ENCODE measurements at regions not wholly inside any gene's neighbourhood (a gene's known extent, or its start where the extent isn't known, plus 50 kb on each side); places are given as distances from the start of the nearest gene placed in this dataset.

DNA sequence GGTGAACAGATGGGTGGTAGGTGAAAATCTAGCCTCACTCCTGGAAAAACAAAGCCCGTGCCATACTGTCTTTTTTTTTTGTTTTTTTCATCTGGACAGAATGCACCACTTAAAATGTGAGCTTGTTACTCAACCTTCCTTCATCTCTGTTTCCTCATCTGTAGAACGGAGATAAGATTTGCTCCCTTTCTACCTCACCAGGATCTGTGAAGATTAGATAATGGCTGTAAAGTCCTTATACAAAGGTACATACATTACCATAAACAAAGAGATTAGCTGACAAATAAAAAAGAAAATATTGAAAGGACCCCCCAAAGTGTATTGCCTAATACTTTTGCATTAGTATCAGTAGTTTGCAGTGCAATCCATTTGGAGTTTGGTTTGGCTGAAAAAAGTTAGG, 75.4 kb upstream of the ZEB2 start:
- TF ChIP-seq, protein P1, sequence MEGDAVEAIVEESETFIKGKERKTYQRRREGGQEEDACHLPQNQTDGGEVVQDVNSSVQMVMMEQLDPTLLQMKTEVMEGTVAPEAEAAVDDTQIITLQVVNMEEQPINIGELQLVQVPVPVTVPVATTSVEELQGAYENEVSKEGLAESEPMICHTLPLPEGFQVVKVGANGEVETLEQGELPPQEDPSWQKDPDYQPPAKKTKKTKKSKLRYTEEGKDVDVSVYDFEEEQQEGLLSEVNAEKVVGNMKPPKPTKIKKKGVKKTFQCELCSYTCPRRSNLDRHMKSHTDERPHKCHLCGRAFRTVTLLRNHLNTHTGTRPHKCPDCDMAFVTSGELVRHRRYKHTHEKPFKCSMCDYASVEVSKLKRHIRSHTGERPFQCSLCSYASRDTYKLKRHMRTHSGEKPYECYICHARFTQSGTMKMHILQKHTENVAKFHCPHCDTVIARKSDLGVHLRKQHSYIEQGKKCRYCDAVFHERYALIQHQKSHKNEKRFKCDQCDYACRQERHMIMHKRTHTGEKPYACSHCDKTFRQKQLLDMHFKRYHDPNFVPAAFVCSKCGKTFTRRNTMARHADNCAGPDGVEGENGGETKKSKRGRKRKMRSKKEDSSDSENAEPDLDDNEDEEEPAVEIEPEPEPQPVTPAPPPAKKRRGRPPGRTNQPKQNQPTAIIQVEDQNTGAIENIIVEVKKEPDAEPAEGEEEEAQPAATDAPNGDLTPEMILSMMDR (conservative IDR thresholded peaks at IDR 0.05; ENCODE audit: low read depth, low read length), result no peak
- TF ChIP-seq EZH2 (IDR thresholded peaks at IDR 0.05; ENCODE audit: low read length, unreplicated experiment) (no peak), EZH2phosphoT487 (IDR thresholded peaks at IDR 0.05; ENCODE audit: borderline replicate concordance, low read length) (no peak)

All from PC-3 (cell line).